ENCODE measurements at regions not wholly inside any gene's neighbourhood (a gene's known extent, or its start where the extent isn't known, plus 50 kb on each side); places are given as distances from the start of the nearest gene placed in this dataset.
"Not testable (repeated sequence)": the region's sequence is repeated elsewhere in the genome, so short reads cannot be mapped to it uniquely, and the experiment has no call there.

GRCh38 chr6:139447656-139447975 lies 73.2 kb upstream of the CITED2 start:
- WGBS (ENCODE audit: low lambda C conversion rate, missing lambda C conversion rate): 100% methylated on average over 1 of the region's 1 CpG

GRCh38 chr6:139446768-139447655 lies 72.6 kb upstream of the CITED2 start:
- H3K27ac ChIP-seq: no peak overlapping the region
- WGBS (ENCODE audit: low lambda C conversion rate, missing lambda C conversion rate): 83% methylated on average over 6 of the region's 6 CpGs
- H3K36me3 ChIP-seq (replicated peaks; ENCODE audit: insufficient read depth, low read depth): no peaks in the 10 kb centered on the region
- no peak overlapping the region for H3K4me2 ChIP-seq
- no peak for TF ChIP-seq EZH2 (IDR thresholded peaks at IDR 0.05; ENCODE audit: borderline replicate concordance)
- no peak for TF ChIP-seq EZH2phosphoT487 (IDR thresholded peaks at IDR 0.05; ENCODE audit: low read depth, severe bottlenecking, unreplicated experiment)
- TF ChIP-seq CTCF (IDR thresholded peaks at IDR 0.05; ENCODE audit: poor library complexity): no peak
- no peaks in the 10 kb centered on the region for H4K20me1 ChIP-seq (ENCODE audit: insufficient read depth, poor library complexity, severe bottlenecking)
- no peaks in the 10 kb centered on the region for H3K79me2 ChIP-seq
- no peak overlapping the region for H3K4me3 ChIP-seq
- no peak for DNase-seq (ENCODE audit: low spot score)
- H3K4me1 ChIP-seq (ENCODE audit: insufficient read depth): no peaks in the 10 kb centered on the region
- H3K9me2 ChIP-seq (replicated peaks; ENCODE audit: insufficient read depth): no peaks in the 10 kb centered on the region
- H3K9me3 ChIP-seq (ENCODE audit: low read depth): no peaks in the 10 kb centered on the region
- no peaks in the 10 kb centered on the region for H3K27me3 ChIP-seq
- no peak overlapping the region for H2AFZ ChIP-seq

More at GRCh38 chr6:139447656-139447975, 73.2 kb upstream of the CITED2 start:
- TF ChIP-seq EZH2 (IDR thresholded peaks at IDR 0.05; ENCODE audit: borderline replicate concordance): no peak
- no peak for TF ChIP-seq EZH2phosphoT487 (IDR thresholded peaks at IDR 0.05; ENCODE audit: low read depth, severe bottlenecking, unreplicated experiment)
- no peak for TF ChIP-seq CTCF (IDR thresholded peaks at IDR 0.05; ENCODE audit: poor library complexity)
- Histone ChIP-seq H3K4me1 (ENCODE audit: insufficient read depth) (no peaks in the 10 kb centered on the region), H3K9me3 (ENCODE audit: low read depth) (no peaks in the 10 kb centered on the region), H3K27me3 (no peaks in the 10 kb centered on the region), H2AFZ (peak overlapping the region; percentile 18), H3K79me2 (no peaks in the 10 kb centered on the region), H3K4me3 (no peak overlapping the region), H3K9me2 (replicated peaks; ENCODE audit: insufficient read depth) (no peaks in the 10 kb centered on the region), H4K20me1 (ENCODE audit: insufficient read depth, poor library complexity, severe bottlenecking) (no peaks in the 10 kb centered on the region), H3K4me2 (no peak overlapping the region), H3K36me3 (replicated peaks; ENCODE audit: insufficient read depth, low read depth) (no peaks in the 10 kb centered on the region), H3K27ac (no peak overlapping the region)
- no peak for DNase-seq (ENCODE audit: low spot score)

- H4K20me1 ChIP-seq (ENCODE audit: insufficient read depth, poor library complexity, severe bottlenecking): no peaks in the 10 kb centered on the region
- no peaks in the 10 kb centered on the region for H3K36me3 ChIP-seq (replicated peaks; ENCODE audit: insufficient read depth, low read depth)
- TF ChIP-seq EZH2 (IDR thresholded peaks at IDR 0.05; ENCODE audit: borderline replicate concordance) (no peak), EZH2phosphoT487 (IDR thresholded peaks at IDR 0.05; ENCODE audit: low read depth, severe bottlenecking, unreplicated experiment) (no peak), CTCF (IDR thresholded peaks at IDR 0.05; ENCODE audit: poor library complexity) (no peak)
- H3K27me3 ChIP-seq: no peaks in the 10 kb centered on the region
- DNase-seq (ENCODE audit: low spot score): no peak
- H3K79me2 ChIP-seq: no peaks in the 10 kb centered on the region
- H3K9me2 ChIP-seq (replicated peaks; ENCODE audit: insufficient read depth): no peaks in the 10 kb centered on the region
- H3K9me3 ChIP-seq (ENCODE audit: low read depth): no peaks in the 10 kb centered on the region
- WGBS (ENCODE audit: low lambda C conversion rate, missing lambda C conversion rate): 91% methylated on average over 5 of the region's 5 CpGs
- H3K4me2 ChIP-seq: no peak overlapping the region
- no peak overlapping the region for H3K4me3 ChIP-seq
- H2AFZ ChIP-seq: no peak overlapping the region
- H3K27ac ChIP-seq: no peak overlapping the region
- no peaks in the 10 kb centered on the region for H3K4me1 ChIP-seq (ENCODE audit: insufficient read depth)
These were observed 71.8 kb upstream of the CITED2 start for GRCh38 chr6:139446138-139446715.

- H3K4me1 ChIP-seq (ENCODE audit: insufficient read depth); DNase-seq (ENCODE audit: low spot score); H4K20me1 ChIP-seq (ENCODE audit: insufficient read depth, poor library complexity, severe bottlenecking); H3K36me3 ChIP-seq (replicated peaks; ENCODE audit: insufficient read depth, low read depth); H3K27me3 ChIP-seq; H3K4me2 ChIP-seq; H3K9me3 ChIP-seq (ENCODE audit: low read depth); H3K27ac ChIP-seq; H3K79me2 ChIP-seq; H2AFZ ChIP-seq; H3K9me2 ChIP-seq (replicated peaks; ENCODE audit: insufficient read depth); H3K4me3 ChIP-seq: not testable (repeated sequence)
- 97% methylated on average over 10 of the region's 11 CpGs for WGBS (ENCODE audit: low lambda C conversion rate, missing lambda C conversion rate)
These were observed 69.9 kb upstream of the CITED2 start for GRCh38 chr6:139444273-139444787.

All from hepatocyte (in vitro differentiated cells).